ENCODE measurements at regions not wholly inside any gene's neighbourhood (a gene's known extent, or its start where the extent isn't known, plus 50 kb on each side); places are given as distances from the start of the nearest gene placed in this dataset.

GRCh38 chr3:13935494-13936094 is 55.7 kb upstream of the WNT7A start:
- no peak for TF ChIP-seq CTCF (IDR thresholded peaks at IDR 0.05; ENCODE audit: low read length, missing control alignments)
- no peak overlapping the region for H3K4me3 ChIP-seq (replicated peaks; ENCODE audit: low read depth, low read length)
- no peak for DNase-seq (ENCODE audit: low read depth)

- TF ChIP-seq CTCF (IDR thresholded peaks at IDR 0.05; ENCODE audit: low read length, missing control alignments), result no peak
These were observed 54.9 kb upstream of the WNT7A start for GRCh38 chr3:13934813-13935212.

GRCh38 chr3:13934315-13934714 is 54.4 kb upstream of the WNT7A start:
- TF ChIP-seq CTCF (IDR thresholded peaks at IDR 0.05; ENCODE audit: low read length, missing control alignments), result no peak
- DNase-seq (ENCODE audit: low read depth), result no peak
- no peak overlapping the region for H3K4me3 ChIP-seq (replicated peaks; ENCODE audit: low read depth, low read length)

More at GRCh38 chr3:13934813-13935212, 54.9 kb upstream of the WNT7A start:
- DNase-seq (ENCODE audit: low read depth), result no peak
- H3K4me3 ChIP-seq (replicated peaks; ENCODE audit: low read depth, low read length), result no peak overlapping the region

GRCh38 chr3:13932578-13933295 is 52.9 kb upstream of the WNT7A start:
- TF ChIP-seq CTCF (IDR thresholded peaks at IDR 0.05; ENCODE audit: low read length, missing control alignments), result no peak
- no peak overlapping the region for H3K4me3 ChIP-seq (replicated peaks; ENCODE audit: low read depth, low read length)
- no peak for DNase-seq (ENCODE audit: low read depth)

- TF ChIP-seq CTCF (IDR thresholded peaks at IDR 0.05; ENCODE audit: low read length, missing control alignments), result no peak
- DNase-seq (ENCODE audit: low read depth), result no peak
These were observed 51.3 kb upstream of the WNT7A start for GRCh38 chr3:13931172-13931571.

More at GRCh38 chr3:13931172-13931571, 51.3 kb upstream of the WNT7A start:
- H3K4me3 ChIP-seq (replicated peaks; ENCODE audit: low read depth, low read length), result no peak overlapping the region
